Hematopoietic multipotent progenitor cell treated with erythropoietin and hydrocortisone succinate and interleukin-3 and kit ligand, for 15 days (in vitro differentiated cells): ENCODE measurements at regions not wholly inside any gene's neighbourhood (a gene's known extent, or its start where the extent isn't known, plus 50 kb on each side); places are given as distances from the start of the nearest gene placed in this dataset.
"Not testable (repeated sequence)": the region's sequence is repeated elsewhere in the genome, so short reads cannot be mapped to it uniquely, and the experiment has no call there.

Experiments
- DNase-seq: peaks from one replicate; pipeline ENCODE4 v3.0.0-alpha.2; 2015; ENCODE audit warnings: low spot score

DNA sequence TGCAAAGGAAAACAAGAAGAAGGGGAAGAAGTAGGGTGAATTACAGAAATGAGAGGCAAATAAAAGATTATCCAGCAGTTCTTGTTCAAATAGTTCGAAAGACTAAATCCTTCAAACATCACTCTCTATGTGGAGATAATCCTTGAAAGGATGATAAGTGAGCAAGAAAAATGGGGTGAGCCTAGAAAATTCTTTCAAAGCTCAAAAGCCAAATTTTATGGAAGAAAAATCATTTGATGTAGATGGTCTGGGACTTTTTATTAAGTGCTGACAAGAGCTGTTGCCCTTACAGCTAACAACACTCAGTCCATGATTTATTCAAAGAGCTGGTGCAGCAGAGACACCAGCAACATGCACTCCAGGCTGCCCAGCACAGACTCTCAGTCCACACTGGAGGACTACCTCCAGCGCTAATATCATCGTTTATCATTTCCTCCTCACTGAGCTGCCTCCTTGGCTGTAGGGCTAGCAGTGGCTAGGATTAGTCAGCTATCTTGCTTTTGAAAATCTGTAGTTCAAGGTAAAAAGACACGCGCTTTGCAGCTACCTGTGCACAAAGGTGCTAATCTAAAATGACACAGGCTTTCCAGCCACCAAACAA is 264.8 kb upstream of the KIF2A start:
- no peak for DNase-seq

DNA sequence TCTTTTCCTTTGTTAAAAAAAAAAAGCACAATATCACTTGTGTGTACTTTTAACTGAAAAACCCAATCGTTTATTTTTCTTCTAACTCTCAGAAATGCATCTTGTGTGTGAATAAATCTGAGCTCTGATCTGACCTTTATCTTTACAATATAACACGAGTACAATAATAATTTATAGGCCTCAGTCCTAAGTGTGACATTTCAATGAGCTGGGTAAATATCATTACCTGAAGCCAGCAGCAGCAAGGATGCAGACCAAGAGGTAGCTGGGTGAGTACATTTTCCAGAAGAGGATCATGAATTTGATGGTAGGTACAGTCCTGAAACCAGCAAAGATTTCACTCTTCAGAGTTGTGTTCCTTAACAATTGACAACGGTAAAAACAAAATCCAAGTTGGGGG is 264.0 kb upstream of the KIF2A start:
- DNase-seq: no peak

DNA sequence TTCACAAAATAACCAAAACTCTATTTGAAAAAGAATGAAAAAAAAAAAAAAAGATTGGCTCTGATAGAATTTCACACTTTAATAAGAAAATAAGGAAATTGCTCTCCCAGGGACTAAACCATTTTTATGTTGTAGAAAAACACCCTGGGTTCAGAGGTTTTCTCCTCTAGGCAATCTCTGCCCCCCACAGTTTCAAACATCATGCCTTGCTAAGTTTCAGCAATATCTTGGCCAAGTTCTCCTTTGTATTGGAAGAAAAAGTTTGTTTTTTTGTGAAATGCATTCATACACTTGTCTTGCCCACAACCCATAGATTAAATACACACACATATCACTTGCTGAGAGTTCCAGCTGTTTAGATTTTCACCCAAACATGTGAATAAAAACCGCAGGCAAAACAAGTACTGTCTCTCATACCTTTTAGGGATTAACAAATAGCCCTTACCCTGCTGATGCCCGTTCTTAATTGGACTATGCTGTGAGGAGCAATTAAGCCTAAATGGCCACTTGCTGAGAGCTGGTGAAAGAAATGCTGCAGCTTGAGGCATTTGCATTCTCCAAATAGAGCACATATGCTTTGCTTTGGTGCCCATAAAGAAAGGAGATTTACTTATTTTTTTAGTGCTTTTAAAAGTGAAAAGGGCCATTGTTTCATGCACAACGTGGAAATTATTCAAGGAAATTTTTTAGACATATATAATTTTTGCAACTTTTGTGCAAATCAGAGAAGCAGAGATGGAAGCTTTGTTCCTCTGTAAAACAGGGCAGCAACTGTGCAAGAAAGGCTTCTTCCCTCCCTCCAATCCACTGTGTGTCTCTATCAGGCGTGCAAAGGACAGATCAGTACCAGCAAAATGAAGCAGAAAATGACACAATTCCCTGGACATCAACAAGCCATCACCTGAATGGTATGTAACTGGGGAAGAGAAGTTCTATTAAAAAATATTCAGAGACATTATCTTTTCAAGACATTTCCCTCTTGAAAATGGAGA is 262.4 kb upstream of the KIF2A start:
- DNase-seq: no peak

DNA sequence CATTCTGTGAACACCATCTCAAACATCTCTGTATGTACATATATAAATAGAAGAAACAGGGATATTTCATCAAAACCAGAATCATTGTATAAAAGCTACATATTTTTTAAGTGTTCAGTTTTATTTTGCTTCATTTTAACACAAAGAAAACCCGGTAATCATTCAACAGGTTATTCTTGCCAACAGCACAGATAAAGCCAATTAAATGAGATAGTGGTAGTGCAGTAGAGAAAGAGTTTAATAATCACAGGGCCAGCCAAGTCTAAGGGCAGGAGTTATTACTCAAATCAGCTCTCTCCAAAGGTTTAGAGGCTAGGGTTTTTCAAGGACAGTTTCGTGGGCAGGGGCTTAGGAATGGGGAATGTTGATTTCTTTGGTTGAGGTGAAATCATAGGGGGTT is 261.0 kb upstream of the KIF2A start:
- no peak for DNase-seq

DNA sequence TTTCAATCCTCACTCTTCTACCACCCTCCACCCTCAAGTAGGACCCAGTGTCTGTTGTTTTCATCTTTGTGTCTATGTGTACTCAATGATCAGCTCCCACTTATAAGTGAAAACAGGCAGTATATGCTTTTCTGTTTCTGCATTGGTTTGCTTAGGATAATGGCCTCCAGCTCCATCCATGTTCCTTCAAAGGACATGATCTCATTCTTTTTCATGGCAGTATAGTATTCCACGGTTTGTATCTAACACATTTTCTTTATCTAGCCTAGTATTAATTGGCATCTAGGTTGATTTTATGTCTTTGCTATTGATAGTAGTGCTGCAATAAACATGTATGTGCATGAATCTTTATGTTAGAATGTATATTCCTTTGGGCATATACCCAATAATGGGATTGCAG is 259.8 kb upstream of the KIF2A start:
- no peak for DNase-seq

- no peak for DNase-seq
Observed at GRCh38 chr5:62051747-62052146, 254.3 kb upstream of the KIF2A start.

- no peak for DNase-seq
Observed at GRCh38 chr5:62059960-62060359, 246.0 kb upstream of the KIF2A start.

DNA sequence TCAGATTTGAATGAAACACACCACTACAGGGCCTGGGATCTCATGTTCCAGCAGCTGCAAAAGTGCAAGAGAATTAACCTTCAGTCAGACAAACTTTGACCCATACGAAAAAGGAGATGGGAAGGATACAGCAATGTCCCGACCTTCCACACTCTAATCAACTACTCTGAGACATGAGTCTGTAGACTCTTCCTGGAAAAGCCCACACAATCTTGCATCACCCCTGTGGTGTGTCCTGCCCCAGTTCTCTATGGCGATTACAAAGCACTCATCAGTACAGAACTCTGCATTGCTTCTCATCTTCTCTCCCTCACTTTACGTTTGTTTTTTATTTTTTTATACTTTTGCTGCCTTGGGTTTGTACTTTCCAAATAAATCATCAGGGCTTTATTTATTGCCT is 241.0 kb upstream of the KIF2A start:
- no peak for DNase-seq

GRCh38 chr5:62066761-62067277 is 239.2 kb upstream of the KIF2A start:
- no peak for DNase-seq

DNA sequence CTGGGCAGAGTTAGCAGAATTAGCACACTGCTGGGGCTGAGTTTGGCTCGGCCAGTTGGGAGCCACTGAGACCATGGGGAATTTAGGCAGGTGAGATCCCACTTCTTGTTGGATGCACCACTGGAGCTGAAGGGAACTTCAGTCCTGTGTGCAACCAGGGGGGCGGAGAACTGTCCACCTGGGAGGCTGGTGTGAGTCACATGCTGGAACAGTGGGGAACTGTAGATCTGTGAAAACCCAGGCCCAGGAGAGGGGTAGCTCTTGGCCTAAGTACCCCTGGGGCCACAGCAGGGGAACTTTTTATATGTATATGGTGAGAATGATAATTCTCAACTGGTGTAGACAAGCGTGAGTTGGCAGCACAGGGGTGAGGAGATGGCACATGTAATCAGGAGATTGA is 237.5 kb upstream of the KIF2A start:
- DNase-seq: no peak

GRCh38 chr5:62077387-62077786 is 228.6 kb upstream of the KIF2A start:
- no peak for DNase-seq

DNA sequence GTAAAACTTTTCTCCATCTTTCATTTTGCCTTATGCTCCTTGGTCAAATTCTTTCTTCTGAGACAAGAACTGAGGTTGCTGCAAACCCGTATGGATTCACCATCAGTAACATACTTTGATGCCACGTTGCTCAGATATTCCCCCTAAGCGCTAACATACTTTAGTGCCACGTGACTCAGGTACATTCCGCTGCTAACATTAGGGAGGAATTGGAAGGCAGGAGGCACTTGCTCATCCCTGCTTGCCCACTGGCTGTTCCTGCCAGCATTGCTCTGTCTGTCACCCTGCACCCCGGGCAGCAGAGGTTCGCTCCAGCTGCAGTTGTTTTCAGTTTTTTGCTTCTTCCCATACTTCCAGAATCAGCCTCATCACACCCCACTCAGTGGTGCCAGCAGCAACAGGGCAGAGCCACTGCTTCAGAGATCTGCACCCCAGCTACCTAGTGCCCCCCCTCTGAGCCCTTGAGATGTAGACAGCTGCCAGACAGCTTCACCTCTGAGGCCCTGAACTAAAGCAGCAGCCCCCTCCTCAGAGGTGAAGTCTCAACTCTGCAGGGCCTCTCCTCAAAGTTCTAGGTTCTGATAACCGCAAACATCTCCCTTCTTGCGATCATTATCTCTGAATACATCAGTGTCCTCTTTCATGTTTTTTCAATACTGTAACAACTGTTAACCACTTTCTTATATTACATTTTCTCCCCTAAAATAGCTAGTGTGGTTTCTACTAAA is 228.0 kb upstream of the KIF2A start:
- no peak for DNase-seq

DNA sequence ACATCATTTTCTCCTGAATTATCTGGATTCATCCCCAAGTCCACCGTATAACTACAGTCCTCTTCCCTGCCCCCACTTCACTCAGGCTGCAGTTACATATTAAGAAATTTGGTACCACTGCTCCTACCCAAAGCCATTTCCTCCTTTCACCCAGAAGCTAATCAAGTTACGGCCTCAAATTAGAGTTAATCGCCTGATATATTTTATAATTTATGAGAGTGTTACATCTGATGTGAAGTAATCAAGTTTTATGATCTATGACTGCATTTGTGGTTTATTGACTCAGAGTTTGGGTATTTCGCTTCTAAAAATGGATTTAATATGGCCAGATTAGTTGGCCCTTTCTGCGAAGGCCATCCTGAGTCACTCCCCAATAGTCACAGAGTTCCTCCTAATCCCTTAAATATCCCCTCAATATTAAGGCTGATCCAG is 223.6 kb upstream of the KIF2A start:
- no peak for DNase-seq

- DNase-seq: no peak
Observed at GRCh38 chr5:62083247-62083646, 222.8 kb upstream of the KIF2A start.

- DNase-seq: no peak
Observed at GRCh38 chr5:62083661-62084060, 222.3 kb upstream of the KIF2A start.

DNA sequence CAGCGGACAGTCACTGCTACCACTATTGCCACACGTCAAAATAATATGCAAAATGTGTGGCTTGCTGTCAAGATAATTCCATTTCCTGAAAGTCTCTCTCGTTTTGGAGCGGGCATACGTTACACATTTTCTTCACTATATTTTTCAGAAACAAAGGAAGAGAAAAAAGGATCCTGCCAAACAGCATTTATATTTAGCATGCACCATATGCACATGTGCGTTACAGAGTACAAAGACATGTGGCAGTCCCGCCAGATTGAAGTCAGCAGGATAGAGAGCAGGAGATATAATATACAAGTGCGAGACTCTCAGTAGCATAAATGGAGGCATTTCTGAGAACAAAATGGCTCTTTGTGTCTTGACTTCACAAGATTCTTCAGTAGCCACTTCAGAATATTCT is 221.6 kb upstream of the KIF2A start:
- no peak for DNase-seq

DNA sequence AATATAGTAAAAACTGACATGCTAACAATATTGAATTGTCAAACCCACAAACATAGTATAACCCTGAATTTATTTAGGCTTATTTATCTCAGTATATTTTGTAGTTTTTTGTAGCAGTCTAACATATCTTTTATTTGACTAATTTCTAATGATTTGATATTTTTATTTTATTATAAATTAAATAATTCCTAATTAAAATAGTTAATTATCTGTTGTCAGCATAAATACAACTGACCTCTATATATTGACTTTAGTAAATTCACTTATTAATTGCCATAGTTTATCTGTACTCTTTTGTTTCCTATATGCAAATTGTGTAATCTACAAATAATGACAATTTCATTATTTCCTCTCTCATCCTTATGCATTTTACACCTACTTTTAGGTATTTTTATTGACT is 215.1 kb upstream of the KIF2A start:
- no peak for DNase-seq

DNA sequence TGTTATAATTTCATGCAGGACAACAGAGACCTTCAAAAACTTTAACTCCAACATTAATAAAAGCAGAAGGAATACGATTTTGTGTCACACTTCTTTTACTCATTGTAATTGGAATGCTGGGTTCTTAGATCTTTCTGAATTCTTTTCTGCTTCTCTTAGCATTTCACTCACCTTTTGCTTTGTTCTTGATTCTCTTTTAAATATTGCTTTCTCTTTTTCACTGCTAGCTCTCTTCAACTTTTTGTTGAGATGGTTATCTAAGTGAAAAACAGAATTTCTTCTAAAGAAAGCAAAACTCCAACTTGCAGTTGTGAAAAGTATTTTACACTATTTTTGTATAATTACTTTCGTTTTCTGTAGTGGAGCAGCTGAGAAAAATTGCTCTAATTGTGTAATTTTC is 212.6 kb upstream of the KIF2A start:
- DNase-seq: no peak

- no peak for DNase-seq
Observed at GRCh38 chr5:62093976-62094375, 212.0 kb upstream of the KIF2A start.

GRCh38 chr5:62097361-62097760 is 208.6 kb upstream of the KIF2A start:
- DNase-seq: no peak

DNA sequence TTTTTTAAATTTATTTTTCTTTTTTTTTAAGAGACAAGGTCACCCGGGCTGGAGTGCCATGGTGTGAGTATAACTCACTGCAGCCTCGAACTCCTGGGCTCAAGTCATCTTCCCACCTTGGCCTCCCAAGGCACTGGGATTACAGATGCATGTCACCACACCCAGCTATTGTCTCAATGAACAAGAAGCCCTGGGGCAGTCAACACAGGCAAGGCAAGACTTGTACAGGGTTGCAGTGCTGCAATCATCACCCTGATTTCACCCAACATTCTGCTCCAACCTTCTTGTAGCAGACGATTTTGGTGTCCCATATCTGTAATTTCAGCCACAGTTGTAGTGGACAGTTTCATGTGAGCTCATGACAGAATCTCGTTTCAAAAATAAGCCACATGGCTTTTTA is 205.8 kb upstream of the KIF2A start:
- DNase-seq: no peak

DNA sequence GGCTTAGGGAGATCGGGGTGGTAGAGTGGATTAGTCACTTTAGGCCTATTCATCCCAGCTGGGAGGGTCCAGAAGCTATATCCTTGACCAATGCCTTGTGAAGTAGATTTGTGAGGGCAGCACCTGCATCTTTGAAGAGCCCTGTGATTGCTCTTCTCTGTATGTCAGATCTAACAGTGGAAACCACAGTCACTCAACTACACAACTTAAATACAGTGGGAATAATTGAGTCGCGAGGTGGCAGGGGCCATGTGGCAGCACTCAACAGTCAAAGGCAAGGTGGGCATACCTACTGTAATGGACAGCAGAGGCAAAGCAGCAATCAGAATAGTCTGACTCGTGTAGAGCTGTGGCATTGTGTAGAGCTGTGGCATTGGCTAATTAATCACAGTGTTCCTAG is 202.1 kb upstream of the KIF2A start:
- DNase-seq: not testable (repeated sequence)

GRCh38 chr5:62111428-62111827 is 194.6 kb upstream of the KIF2A start:
- DNase-seq: no peak
